ENCODE measurements at regions not wholly inside any gene's neighbourhood (a gene's known extent, or its start where the extent isn't known, plus 50 kb on each side); places are given as distances from the start of the nearest gene placed in this dataset.
A peak's percentile ranks its signal among the peaks of the same experiment; 100 is the strongest.
"Not testable (repeated sequence)": the region's sequence is repeated elsewhere in the genome, so short reads cannot be mapped to it uniquely, and the experiment has no call there.

- POLR2A ChIA-PET = interaction anchor here (0.6 kb wide), 1 partner anchor 18 kb away, joined by 6 read pairs; no protein-coding TSS in a partner anchor
- peak overlapping the region in 9 of 10 donors; percentile 40 to 95 (median 53) for H3K4me3 Mint-ChIP-seq
- DNase-seq (peak in 5 of 10 donors; percentile 14 to 31 (median 17)), ATAC-seq (peak in 1 of 2 donors; percentile 24)
- no peaks in the 10 kb centered on the region for H3K36me3 Mint-ChIP-seq
- H3K9me3 Mint-ChIP-seq = no peaks in the 10 kb centered on the region
- peak overlapping the region in 4 of 10 donors; percentile 14 to 86 (median 79) for H3K27ac Mint-ChIP-seq
- H3K27me3 Mint-ChIP-seq = peaks cover 0 to 3% (median 2%) of the 10 kb centered on the region in 5 donors
- H3K4me1 Mint-ChIP-seq = peaks cover 22 to 46% (median 41%) of the 10 kb centered on the region in 4 donors
Observed at GRCh38 chr9:104993291-104993963, 65.5 kb upstream of the ABCA1 start.

GRCh38 chr9:104997536-104997935 lies 69.6 kb upstream of the ABCA1 start:
- Mint-ChIP-seq H3K27me3 (peaks cover 0 to 1% (median 0%) of the 10 kb centered on the region in 5 donors), H3K36me3 (no peaks in the 10 kb centered on the region), H3K9me3 (no peaks in the 10 kb centered on the region), H3K4me3 (no peak overlapping the region), H3K4me1 (peaks cover 15 to 18% (median 17%) of the 10 kb centered on the region in 4 donors), H3K27ac (no peak overlapping the region)
- POLR2A ChIA-PET = no interaction called here
- DNase-seq (no peak), ATAC-seq (no peak)

- Mint-ChIP-seq H3K36me3 (no peaks in the 10 kb centered on the region), H3K4me3 (no peak overlapping the region), H3K4me1 (peaks cover under 1 to 2% (median under 1%) of the 10 kb centered on the region in 4 donors), H3K27me3 (peaks cover 0 to 1% (median 0%) of the 10 kb centered on the region in 5 donors), H3K27ac (no peak overlapping the region), H3K9me3 (no peaks in the 10 kb centered on the region)
- POLR2A ChIA-PET = no interaction called here
- DNase-seq = no peak
- no peak for ATAC-seq
Observed at GRCh38 chr9:104999136-104999535, 71.2 kb upstream of the ABCA1 start.

GRCh38 chr9:105000529-105000928 lies 72.6 kb upstream of the ABCA1 start:
- H3K9me3 Mint-ChIP-seq = not testable (repeated sequence)

GRCh38 chr9:105004466-105005090 lies 76.6 kb upstream of the ABCA1 start:
- Mint-ChIP-seq H3K36me3 (no peaks in the 10 kb centered on the region), H3K9me3 (no peaks in the 10 kb centered on the region), H3K4me3 (no peak overlapping the region), H3K4me1 (peaks cover 0 to 10% (median 3%) of the 10 kb centered on the region in 4 donors), H3K27ac (no peak overlapping the region), H3K27me3 (peaks cover 0 to 1% (median 0%) of the 10 kb centered on the region in 5 donors)
- POLR2A ChIA-PET = no interaction called here
- ATAC-seq (no peak), DNase-seq (no peak)

More at GRCh38 chr9:105000529-105000928, 72.6 kb upstream of the ABCA1 start:
- H3K27ac Mint-ChIP-seq, POLR2A ChIA-PET, DNase-seq, H3K4me1 Mint-ChIP-seq, H3K36me3 Mint-ChIP-seq, ATAC-seq, H3K4me3 Mint-ChIP-seq, H3K27me3 Mint-ChIP-seq: not testable (repeated sequence)

- no peaks in the 10 kb centered on the region for H3K9me3 Mint-ChIP-seq
- no peaks in the 10 kb centered on the region for H3K27me3 Mint-ChIP-seq
- no peak overlapping the region for H3K27ac Mint-ChIP-seq
- peaks cover 0 to 13% (median 3%) of the 10 kb centered on the region in 4 donors for H3K4me1 Mint-ChIP-seq
- no peaks in the 10 kb centered on the region for H3K36me3 Mint-ChIP-seq
- no peak overlapping the region for H3K4me3 Mint-ChIP-seq
- DNase-seq (no peak), ATAC-seq (no peak)
- POLR2A ChIA-PET = no interaction called here
Observed at GRCh38 chr9:105005186-105005585, 77.2 kb upstream of the ABCA1 start.

GRCh38 chr9:105006514-105006913 lies 78.6 kb upstream of the ABCA1 start:
- H3K9me3 Mint-ChIP-seq = no peaks in the 10 kb centered on the region
- no peaks in the 10 kb centered on the region for H3K27me3 Mint-ChIP-seq
- no peak overlapping the region for H3K27ac Mint-ChIP-seq

GRCh38 chr9:105007143-105007542 lies 79.2 kb upstream of the ABCA1 start:
- Mint-ChIP-seq H3K4me1 (peaks cover 0 to 13% (median 3%) of the 10 kb centered on the region in 4 donors), H3K4me3 (no peak overlapping the region), H3K27me3 (peaks cover 0 to 1% (median 0%) of the 10 kb centered on the region in 5 donors), H3K36me3 (no peaks in the 10 kb centered on the region), H3K27ac (no peak overlapping the region), H3K9me3 (no peaks in the 10 kb centered on the region)
- no peak for DNase-seq
- POLR2A ChIA-PET = no interaction called here
- no peak for ATAC-seq

More at GRCh38 chr9:105006514-105006913, 78.6 kb upstream of the ABCA1 start:
- DNase-seq (no peak), ATAC-seq (no peak)
- Mint-ChIP-seq H3K4me3 (no peak overlapping the region), H3K36me3 (no peaks in the 10 kb centered on the region), H3K4me1 (peaks cover 0 to 13% (median 3%) of the 10 kb centered on the region in 4 donors)
- POLR2A ChIA-PET = no interaction called here

- ATAC-seq, H3K36me3 Mint-ChIP-seq, DNase-seq, POLR2A ChIA-PET, H3K9me3 Mint-ChIP-seq, H3K4me3 Mint-ChIP-seq, H3K27me3 Mint-ChIP-seq, H3K27ac Mint-ChIP-seq: not testable (repeated sequence)
- H3K4me1 Mint-ChIP-seq = peaks cover 0 to 13% (median 3%) of the 10 kb centered on the region in 4 donors
Observed at GRCh38 chr9:105010089-105010488, 82.1 kb upstream of the ABCA1 start.

- POLR2A ChIA-PET = no interaction called here
- Mint-ChIP-seq H3K9me3 (no peaks in the 10 kb centered on the region), H3K4me1 (no peaks in the 10 kb centered on the region), H3K27ac (no peak overlapping the region), H3K36me3 (no peaks in the 10 kb centered on the region), H3K27me3 (peaks cover 0 to 5% (median 1%) of the 10 kb centered on the region in 5 donors), H3K4me3 (no peak overlapping the region)
- no peak for ATAC-seq
- no peak for DNase-seq
Observed at GRCh38 chr9:105021917-105022316, 94.0 kb upstream of the ABCA1 start.

- ATAC-seq, H3K36me3 Mint-ChIP-seq, H3K27me3 Mint-ChIP-seq, H3K27ac Mint-ChIP-seq, H3K9me3 Mint-ChIP-seq, POLR2A ChIA-PET, DNase-seq, H3K4me1 Mint-ChIP-seq, H3K4me3 Mint-ChIP-seq: not testable (repeated sequence)
Observed at GRCh38 chr9:105022545-105022944, 94.6 kb upstream of the ABCA1 start.

- no peak for DNase-seq
- POLR2A ChIA-PET = no interaction called here
- Mint-ChIP-seq H3K36me3 (no peaks in the 10 kb centered on the region), H3K27ac (no peak overlapping the region), H3K27me3 (peaks cover 0 to 5% (median 0%) of the 10 kb centered on the region in 5 donors), H3K9me3 (no peaks in the 10 kb centered on the region), H3K4me3 (no peak overlapping the region), H3K4me1 (no peaks in the 10 kb centered on the region)
- no peak for ATAC-seq
Observed at GRCh38 chr9:105023788-105024187, 95.8 kb upstream of the ABCA1 start.

- H3K4me1 Mint-ChIP-seq = no peaks in the 10 kb centered on the region
- H3K4me3 Mint-ChIP-seq = no peak overlapping the region
- no peaks in the 10 kb centered on the region for H3K9me3 Mint-ChIP-seq
- H3K27ac Mint-ChIP-seq = no peak overlapping the region
- ATAC-seq = no peak
- H3K27me3 Mint-ChIP-seq = peaks cover 0 to 5% (median 0%) of the 10 kb centered on the region in 5 donors
- H3K36me3 Mint-ChIP-seq = no peaks in the 10 kb centered on the region
- POLR2A ChIA-PET = no interaction called here
- no peak for DNase-seq
Observed at GRCh38 chr9:105024529-105024928, 96.6 kb upstream of the ABCA1 start.
